Left lung (tissue), 4 donors: ENCODE measurements at regions not wholly inside any gene's neighbourhood (a gene's known extent, or its start where the extent isn't known, plus 50 kb on each side); places are given as distances from the start of the nearest gene placed in this dataset.
A peak's percentile ranks its signal among the peaks of the same experiment; 100 is the strongest.

Experiments used
- ATAC-seq: fragments of 200-7000 bp; cut with Tn5 transposase; one replicate; pipeline ENCODE4 v1.9.1; 2020; ENCODE audit warnings: moderate library complexity
- DNase-seq, 4 donors: peaks; one replicate each; pipeline ENCODE4 v3.0.0-alpha.2; 2013 to 2020
- H3K27ac ChIP-seq, 2 donors: fragments of 200-600 bp; sonication (generic) in 1 of 2; one replicate each; pipeline versions ENCODE4 v1.5.0 to v1.8.0; 2020 to 2021
- H3K27me3 ChIP-seq, 2 donors: fragments of 200-600 bp; sonication (generic) in 1 of 2; one replicate each; pipeline versions ENCODE4 v1.5.0 to v1.8.0; 2020 to 2021
- H3K36me3 ChIP-seq, 2 donors: fragments of 200-600 bp; sonication (generic) in 1 of 2; one replicate each; pipeline versions ENCODE4 v1.5.0 to v1.8.0; 2020 to 2021
- H3K4me1 ChIP-seq, 2 donors: fragments of 200-600 bp; one replicate each; pipeline ENCODE4 v1.8.0; 2021
- H3K4me3 ChIP-seq, 2 donors: fragments of 200-600 bp; sonication (generic) in 1 of 2; one replicate each; pipeline versions ENCODE4 v1.5.0 to v1.8.0; 2020 to 2021; ENCODE audit warnings: mild to moderate bottlenecking in 1 of 2
- H3K9me3 ChIP-seq, 2 donors: fragments of 200-600 bp; sonication (generic) in 1 of 2; one replicate each; pipeline versions ENCODE4 v1.5.0 to v1.8.0; 2020 to 2021
- intact Hi-C, 2 donors: fragments of 100-400 bp; cut with DNase I; formaldehyde crosslinking; loops; one replicate each; pipeline versions ENCODE4 v1.11.2 to v1.14.2; 2022
- TF ChIP-seq, protein P1 (sequence below), 2 donors: fragments of 200-600 bp; sonication (generic) in 1 of 2; IDR thresholded peaks; one replicate each; pipeline versions ENCODE4 v1.5.0 to v1.8.0; 2021; ENCODE audit warnings: antibody characterized with exemption in 2 of 2
- donor health status: DM: no; HTN: yes; CAD: no.
- donor health status: DM: no; HTN: no; CAD: no.

DNA sequence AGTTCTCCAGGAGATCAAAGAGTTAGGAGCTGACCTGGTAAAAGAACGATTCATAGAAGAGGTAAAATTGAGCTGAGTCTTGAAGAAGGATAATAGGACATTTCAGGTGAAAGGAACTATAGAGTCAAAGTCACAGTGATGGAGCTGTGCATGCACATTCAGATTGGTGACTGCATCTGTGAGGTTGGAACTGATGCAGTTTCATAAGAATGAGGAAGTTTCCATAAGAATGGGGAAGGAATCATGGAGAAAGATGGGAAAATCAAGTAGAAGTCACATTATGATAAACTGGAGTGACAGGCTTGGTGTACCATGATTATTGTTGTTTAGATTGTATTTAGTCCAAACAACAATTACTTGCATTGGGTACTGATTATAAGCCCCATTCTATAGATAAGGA lies 232.2 kb downstream of the FAM76B start:
- H3K9me3 ChIP-seq, result no peaks in the 10 kb centered on the region
- H3K4me1 ChIP-seq, result no peaks in the 10 kb centered on the region
- TF ChIP-seq, protein P1, sequence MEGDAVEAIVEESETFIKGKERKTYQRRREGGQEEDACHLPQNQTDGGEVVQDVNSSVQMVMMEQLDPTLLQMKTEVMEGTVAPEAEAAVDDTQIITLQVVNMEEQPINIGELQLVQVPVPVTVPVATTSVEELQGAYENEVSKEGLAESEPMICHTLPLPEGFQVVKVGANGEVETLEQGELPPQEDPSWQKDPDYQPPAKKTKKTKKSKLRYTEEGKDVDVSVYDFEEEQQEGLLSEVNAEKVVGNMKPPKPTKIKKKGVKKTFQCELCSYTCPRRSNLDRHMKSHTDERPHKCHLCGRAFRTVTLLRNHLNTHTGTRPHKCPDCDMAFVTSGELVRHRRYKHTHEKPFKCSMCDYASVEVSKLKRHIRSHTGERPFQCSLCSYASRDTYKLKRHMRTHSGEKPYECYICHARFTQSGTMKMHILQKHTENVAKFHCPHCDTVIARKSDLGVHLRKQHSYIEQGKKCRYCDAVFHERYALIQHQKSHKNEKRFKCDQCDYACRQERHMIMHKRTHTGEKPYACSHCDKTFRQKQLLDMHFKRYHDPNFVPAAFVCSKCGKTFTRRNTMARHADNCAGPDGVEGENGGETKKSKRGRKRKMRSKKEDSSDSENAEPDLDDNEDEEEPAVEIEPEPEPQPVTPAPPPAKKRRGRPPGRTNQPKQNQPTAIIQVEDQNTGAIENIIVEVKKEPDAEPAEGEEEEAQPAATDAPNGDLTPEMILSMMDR (IDR thresholded peaks at IDR 0.05), result no peak
- no peak overlapping the region for H3K27ac ChIP-seq
- no peaks in the 10 kb centered on the region for H3K27me3 ChIP-seq
- no peaks in the 10 kb centered on the region for H3K36me3 ChIP-seq
- ATAC-seq, result no peak
- DNase-seq, result no peak
- intact Hi-C loops, result no loop called here
- no peak overlapping the region for H3K4me3 ChIP-seq

- Histone ChIP-seq H3K27ac (no peak overlapping the region), H3K27me3 (no peaks in the 10 kb centered on the region), H3K9me3 (no peaks in the 10 kb centered on the region), H3K4me1 (no peaks in the 10 kb centered on the region), H3K36me3 (no peaks in the 10 kb centered on the region), H3K4me3 (no peak overlapping the region)
- intact Hi-C loops, result no loop called here
- ATAC-seq (no peak), DNase-seq (peak in 2 of 4 donors; percentile 79 to 81)
- TF ChIP-seq, protein P1 (IDR thresholded peaks at IDR 0.05), result no peak
Measured at GRCh38 chr11:95556342-95557163, 233.0 kb downstream of the FAM76B start.

- Histone ChIP-seq H3K27ac (no peak overlapping the region), H3K27me3 (no peaks in the 10 kb centered on the region), H3K4me3 (no peak overlapping the region), H3K9me3 (no peaks in the 10 kb centered on the region), H3K4me1 (no peaks in the 10 kb centered on the region), H3K36me3 (no peaks in the 10 kb centered on the region)
- ATAC-seq (no peak), DNase-seq (no peak)
- intact Hi-C loops, result no loop called here
- TF ChIP-seq, protein P1 (IDR thresholded peaks at IDR 0.05), result no peak
Measured at GRCh38 chr11:95556011-95556341, 233.6 kb downstream of the FAM76B start.

DNA sequence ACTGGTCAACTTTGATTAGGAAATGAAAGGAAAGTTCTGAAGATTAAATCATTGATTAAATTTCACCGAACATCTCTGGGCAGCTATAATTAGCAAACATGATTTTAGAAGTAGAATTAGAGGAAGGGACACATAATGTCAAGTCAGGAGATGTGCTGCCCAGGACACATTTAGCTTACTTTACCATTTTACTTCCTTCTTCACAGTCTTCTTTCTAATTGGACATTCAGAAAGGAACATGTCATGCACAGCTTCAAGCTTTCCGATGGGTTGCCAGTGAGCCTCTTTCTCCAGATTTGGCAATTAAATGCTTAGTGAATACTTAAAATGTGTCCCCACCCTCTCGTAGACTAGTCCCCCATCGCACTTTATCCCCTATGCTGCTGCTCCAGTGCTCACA lies 234.7 kb downstream of the FAM76B start:
- Histone ChIP-seq H3K4me3 (no peak overlapping the region), H3K36me3 (no peaks in the 10 kb centered on the region), H3K27ac (no peak overlapping the region), H3K9me3 (no peaks in the 10 kb centered on the region), H3K27me3 (no peaks in the 10 kb centered on the region), H3K4me1 (no peaks in the 10 kb centered on the region)
- no peak for ATAC-seq
- intact Hi-C loops, result no loop called here
- no peak for DNase-seq
- TF ChIP-seq, protein P1 (IDR thresholded peaks at IDR 0.05), result no peak

DNA sequence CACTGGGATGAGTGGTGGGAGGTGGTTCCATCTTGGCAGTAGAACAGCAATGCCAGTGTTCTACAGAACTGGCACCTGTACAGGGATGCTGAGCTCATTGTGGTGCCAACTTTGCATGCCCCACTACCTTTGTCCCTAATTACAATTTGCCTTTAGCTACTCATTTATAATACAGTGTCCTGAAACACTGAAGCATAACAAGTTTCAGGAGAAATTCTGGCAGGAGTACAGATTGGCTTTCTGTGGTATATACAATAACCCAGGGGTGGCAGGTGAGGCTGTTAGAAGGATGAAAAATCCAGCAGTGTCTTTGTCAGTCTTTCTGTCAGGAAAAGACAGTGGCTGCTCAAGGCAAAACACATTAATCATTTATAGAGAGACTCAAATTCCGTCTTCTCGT lies 240.3 kb downstream of the FAM76B start:
- Histone ChIP-seq H3K9me3 (no peaks in the 10 kb centered on the region), H3K4me1 (no peaks in the 10 kb centered on the region), H3K36me3 (no peaks in the 10 kb centered on the region), H3K4me3 (no peak overlapping the region), H3K27me3 (no peaks in the 10 kb centered on the region), H3K27ac (no peak overlapping the region)
- TF ChIP-seq, protein P1 (IDR thresholded peaks at IDR 0.05), result no peak
- no peak for DNase-seq
- ATAC-seq, result no peak
- intact Hi-C loops, result no loop called here
